Neuron (in vitro differentiated cells): ENCODE measurements at regions not wholly inside any gene's neighbourhood (a gene's known extent, or its start where the extent isn't known, plus 50 kb on each side); places are given as distances from the start of the nearest gene placed in this dataset.

ENCODE experiments used
- H2AFZ ChIP-seq: one replicate; pipeline ENCODE4 v1.6.1; 2013; ENCODE audit warnings: low read depth, mild to moderate bottlenecking, inconsistent platforms, low read length, moderate library complexity
- H3K27me3 ChIP-seq: one replicate; pipeline ENCODE4 v1.6.1; 2013; ENCODE audit warnings: low read length; ENCODE audit not compliant: insufficient read depth
- H3K36me3 ChIP-seq: one replicate; pipeline ENCODE4 v1.6.1; 2013; ENCODE audit warnings: low read length; ENCODE audit not compliant: insufficient read depth
- H3K4me1 ChIP-seq: one replicate; pipeline ENCODE4 v1.6.1; 2013; ENCODE audit warnings: low read length; ENCODE audit not compliant: insufficient read depth
- H3K4me3 ChIP-seq: 2 replicates; pipeline ENCODE4 v1.5.1; 2013; ENCODE audit warnings: mild to moderate bottlenecking, low read length, moderate library complexity
- H3K9me3 ChIP-seq: one replicate; pipeline ENCODE4 v1.6.1; 2013; ENCODE audit warnings: low read length

DNA sequence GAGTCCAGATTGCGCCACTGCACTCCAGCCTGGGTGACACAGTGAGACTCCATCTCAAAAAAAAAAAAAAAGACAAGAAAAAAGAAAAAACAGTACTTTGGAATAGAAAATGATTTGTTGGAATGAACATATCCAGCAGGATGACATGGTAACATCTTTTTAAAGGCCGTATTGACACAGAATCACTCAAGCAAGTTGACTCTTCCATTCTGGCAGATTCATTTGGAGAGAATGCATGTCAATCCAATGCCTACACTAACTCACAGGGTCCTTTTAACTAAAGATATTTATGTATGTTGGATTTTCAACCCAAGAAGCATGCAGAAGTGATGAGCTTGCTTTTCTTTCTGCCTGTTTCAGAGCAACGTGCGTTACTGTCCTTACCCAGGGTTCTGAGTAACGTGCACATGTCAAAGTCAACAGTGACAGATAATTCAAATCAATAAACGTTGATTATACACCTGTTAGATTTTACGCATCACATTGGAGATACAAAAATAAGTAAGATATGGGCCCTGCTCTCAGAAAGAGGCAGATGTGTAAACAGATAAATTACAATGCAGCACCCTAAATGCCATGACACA is 77.1 kb upstream of the FNDC3B start:
- Histone ChIP-seq H3K27me3 (no peaks in the 10 kb centered on the region), H3K4me3 (no peak overlapping the region), H3K9me3 (no peaks in the 10 kb centered on the region), H3K4me1 (peaks cover 20% of the 10 kb centered on the region), H2AFZ (no peak overlapping the region), H3K36me3 (no peaks in the 10 kb centered on the region)

DNA sequence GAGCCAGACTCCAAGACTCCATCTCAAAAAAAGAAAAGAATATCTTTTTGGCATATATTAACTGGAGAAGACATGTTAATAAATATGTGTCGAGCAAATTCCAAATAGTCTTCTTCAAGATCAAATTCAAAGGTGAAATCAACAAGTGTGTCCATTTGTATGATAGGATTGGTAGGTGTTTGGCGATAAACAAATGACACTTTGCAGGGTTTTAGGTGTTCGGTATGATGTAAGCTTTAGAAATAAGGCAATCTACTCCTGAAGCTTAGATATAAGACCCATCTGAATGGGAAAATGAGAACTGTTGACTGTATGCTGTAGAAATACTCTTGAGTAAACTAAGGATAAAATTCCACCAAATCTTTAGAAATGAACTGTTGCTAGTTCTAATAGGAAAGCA is 75.8 kb upstream of the FNDC3B start:
- no peak overlapping the region for H3K4me3 ChIP-seq
- no peaks in the 10 kb centered on the region for H3K36me3 ChIP-seq
- peaks cover 21% of the 10 kb centered on the region for H3K4me1 ChIP-seq
- no peaks in the 10 kb centered on the region for H3K27me3 ChIP-seq
- H3K9me3 ChIP-seq, result no peaks in the 10 kb centered on the region
- H2AFZ ChIP-seq, result no peak overlapping the region

DNA sequence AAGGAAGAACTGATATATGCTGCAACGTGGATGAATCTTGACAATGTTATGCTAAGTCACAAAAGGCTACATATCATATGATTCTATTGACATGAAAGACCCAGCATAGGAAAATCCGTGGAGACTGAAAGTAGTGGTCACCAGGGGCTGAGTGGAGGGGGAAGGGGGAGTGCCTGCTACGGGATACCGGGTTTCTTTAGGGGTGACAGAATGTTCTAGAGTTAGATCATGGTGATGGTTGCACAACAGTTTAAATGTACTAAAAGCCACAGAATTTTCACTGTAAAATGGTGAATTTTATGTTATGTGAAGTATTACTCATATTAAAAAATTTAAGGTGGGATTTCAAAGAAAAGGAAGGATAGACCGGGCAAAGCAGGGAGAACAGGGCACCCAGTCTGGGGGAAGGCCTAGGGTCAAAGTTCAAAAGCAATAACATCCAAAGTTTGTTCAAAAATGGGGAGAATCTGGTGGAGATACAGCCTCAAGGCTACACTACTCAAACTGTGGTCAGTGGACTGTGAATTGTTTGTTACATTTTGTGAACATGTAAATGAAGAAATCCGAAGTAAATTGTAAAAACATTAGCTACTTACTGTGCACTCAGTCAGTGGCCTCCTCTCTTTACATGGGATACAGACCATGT is 74.2 kb upstream of the FNDC3B start:
- Histone ChIP-seq H3K27me3 (no peaks in the 10 kb centered on the region), H3K4me3 (no peak overlapping the region), H3K9me3 (no peaks in the 10 kb centered on the region), H2AFZ (no peak overlapping the region), H3K36me3 (no peaks in the 10 kb centered on the region), H3K4me1 (peaks cover 9% of the 10 kb centered on the region)

DNA sequence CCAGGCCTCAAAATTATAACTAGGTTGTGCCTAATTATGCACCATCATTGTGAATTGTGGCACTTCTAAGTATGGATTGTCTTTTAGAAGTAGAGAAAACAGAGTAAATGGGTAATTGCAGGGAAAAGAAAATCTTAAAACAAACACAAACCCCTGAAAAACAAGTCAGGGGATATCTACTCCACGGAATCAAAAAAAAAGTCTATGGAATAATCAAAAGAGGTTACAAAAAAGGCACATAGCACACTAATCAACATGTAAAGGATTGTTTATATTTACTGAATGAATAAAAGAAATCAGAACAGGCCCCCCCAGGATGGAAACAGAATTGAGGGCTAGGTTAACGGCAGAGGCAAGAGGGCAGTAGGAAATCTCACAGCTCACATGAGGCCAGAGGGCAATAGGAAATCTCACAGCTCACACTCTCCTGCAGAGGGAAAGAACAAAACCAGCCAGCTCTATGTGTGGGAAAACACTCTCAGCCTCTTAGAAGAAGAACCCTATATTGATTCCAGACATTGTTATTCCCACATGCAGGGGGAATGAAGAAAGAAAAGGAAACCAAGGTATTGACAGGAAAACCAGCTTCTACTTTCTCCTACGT is 72.7 kb upstream of the FNDC3B start:
- Histone ChIP-seq H3K9me3 (no peaks in the 10 kb centered on the region), H3K36me3 (no peaks in the 10 kb centered on the region), H2AFZ (no peak overlapping the region), H3K4me1 (peaks cover 7% of the 10 kb centered on the region), H3K4me3 (no peak overlapping the region), H3K27me3 (no peaks in the 10 kb centered on the region)

DNA sequence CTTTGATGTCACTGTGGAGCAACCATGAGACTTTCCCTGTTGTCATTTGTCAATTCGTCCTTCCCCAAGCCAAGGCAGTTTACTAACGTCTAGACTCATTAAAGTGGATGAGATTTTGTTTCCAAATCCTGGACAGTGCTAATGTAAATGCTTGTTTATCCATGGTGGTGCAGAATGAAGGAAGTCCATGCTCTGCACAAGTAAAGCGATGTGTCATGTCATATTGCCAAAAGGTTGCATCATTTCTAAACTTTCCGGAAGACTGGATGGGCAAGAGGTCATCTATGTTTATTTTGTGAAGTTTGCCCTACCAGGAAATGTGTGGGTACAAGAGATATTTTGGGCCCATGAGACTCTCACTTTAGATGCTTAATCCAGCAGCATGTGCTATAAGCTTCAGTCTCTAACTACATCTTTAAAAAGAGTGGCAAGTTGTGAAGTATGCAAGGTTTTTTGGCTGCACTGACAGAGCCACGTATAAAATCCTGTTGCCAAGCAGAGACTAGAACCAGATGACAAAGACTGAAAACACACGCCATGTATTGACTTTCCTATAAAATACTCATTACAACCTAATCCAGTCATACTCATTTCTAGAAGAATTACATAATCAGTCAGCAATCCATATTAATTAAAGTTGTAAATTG is 72.1 kb upstream of the FNDC3B start:
- Histone ChIP-seq H3K4me3 (no peak overlapping the region), H3K4me1 (peaks cover 7% of the 10 kb centered on the region), H3K36me3 (no peaks in the 10 kb centered on the region), H3K9me3 (no peaks in the 10 kb centered on the region), H2AFZ (no peak overlapping the region), H3K27me3 (no peaks in the 10 kb centered on the region)

DNA sequence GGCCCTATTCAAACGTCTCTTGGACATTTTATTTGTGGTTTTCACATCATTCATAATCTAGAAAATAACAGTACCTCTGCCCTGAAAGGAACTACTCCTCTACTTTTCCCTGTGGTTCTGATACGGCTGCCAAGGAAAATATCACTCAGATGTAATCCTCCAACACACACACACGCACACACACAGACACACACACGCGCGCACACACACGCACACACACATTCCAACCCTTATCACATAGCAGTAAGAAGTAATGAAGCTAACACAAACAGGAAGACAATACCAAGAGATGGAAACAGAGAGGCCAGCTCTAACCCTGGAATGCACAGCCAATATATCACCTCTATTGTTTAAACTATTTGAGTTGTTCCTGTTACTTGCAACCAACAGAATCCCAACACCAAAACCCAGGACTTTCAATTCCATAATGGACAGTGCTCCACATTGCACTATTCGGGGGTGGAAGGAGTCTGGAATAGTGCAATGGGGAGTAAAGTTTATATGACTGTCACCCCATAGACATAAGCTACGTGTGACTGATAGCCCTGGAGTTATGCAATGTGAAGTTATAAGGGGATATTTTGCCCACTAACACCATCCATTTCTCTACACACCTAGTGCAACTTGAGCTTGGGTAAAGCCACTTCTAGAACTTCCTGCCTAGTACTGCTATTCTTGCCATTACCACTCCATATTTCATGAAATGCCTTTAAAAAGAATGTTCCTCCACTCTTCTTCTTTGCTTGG is 71.3 kb upstream of the FNDC3B start:
- peaks cover 7% of the 10 kb centered on the region for H3K4me1 ChIP-seq

DNA sequence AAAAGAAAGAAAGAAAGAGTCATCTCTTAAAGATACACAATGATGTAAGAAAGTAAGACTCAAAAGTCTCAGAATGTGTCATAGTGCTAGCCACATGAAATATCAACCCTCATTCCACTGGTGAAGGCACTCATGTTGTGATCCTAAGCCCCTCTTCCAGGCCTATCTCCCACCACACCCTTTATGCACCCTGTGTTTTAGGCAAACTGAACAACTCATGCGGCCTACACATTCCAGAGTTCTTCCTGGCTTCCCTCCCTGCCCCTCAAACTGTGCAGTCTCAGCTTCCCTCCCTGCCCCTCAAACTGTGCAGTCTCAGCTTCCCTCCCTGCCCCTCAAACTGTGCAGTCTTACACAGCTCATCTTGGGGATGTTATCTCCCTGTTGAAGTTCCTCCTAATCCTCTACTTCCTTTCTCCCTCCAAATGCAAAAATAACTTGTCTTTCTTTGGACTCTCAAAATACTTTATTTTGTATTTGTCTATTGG is 69.0 kb upstream of the FNDC3B start:
- peaks cover 11% of the 10 kb centered on the region for H3K4me1 ChIP-seq
- no peaks in the 10 kb centered on the region for H3K27me3 ChIP-seq
- no peak overlapping the region for H3K4me3 ChIP-seq
- H2AFZ ChIP-seq, result no peak overlapping the region
- H3K9me3 ChIP-seq, result no peaks in the 10 kb centered on the region
- H3K36me3 ChIP-seq, result no peaks in the 10 kb centered on the region

More for the DNA sequence above, 71.3 kb upstream of the FNDC3B start:
- no peaks in the 10 kb centered on the region for H3K9me3 ChIP-seq
- no peak overlapping the region for H3K4me3 ChIP-seq
- H3K27me3 ChIP-seq, result no peaks in the 10 kb centered on the region
- H2AFZ ChIP-seq, result no peak overlapping the region
- H3K36me3 ChIP-seq, result no peaks in the 10 kb centered on the region

DNA sequence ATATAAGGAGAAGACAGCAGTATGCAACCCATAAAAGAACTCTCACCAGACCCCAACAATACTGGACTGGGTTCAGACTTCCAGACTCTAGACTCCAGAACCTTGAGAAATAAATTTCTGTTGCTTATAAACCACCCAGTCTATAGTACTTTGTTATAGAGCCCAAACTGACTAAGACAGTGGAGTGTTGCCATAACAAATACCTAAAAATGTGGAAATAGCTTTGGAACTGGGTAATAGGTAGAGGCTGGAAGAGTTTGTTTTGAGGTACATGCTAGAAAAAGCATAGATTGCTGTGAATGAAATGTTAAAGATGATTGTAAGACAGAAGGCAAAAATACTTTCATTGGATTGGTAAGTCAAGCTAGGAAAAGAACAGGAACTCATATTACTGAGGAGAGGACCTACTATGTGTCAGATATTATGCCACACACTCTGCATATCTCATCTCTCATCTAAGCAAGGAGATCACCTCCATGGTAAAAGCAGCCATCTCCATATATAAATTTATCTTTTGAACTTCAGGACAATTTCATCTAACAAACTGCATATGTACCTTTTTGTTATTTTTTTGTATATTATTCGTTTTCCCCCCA is 67.4 kb upstream of the FNDC3B start:
- Histone ChIP-seq H2AFZ (no peak overlapping the region), H3K4me1 (peaks cover 10% of the 10 kb centered on the region), H3K36me3 (no peaks in the 10 kb centered on the region), H3K4me3 (no peak overlapping the region), H3K27me3 (no peaks in the 10 kb centered on the region), H3K9me3 (no peaks in the 10 kb centered on the region)

DNA sequence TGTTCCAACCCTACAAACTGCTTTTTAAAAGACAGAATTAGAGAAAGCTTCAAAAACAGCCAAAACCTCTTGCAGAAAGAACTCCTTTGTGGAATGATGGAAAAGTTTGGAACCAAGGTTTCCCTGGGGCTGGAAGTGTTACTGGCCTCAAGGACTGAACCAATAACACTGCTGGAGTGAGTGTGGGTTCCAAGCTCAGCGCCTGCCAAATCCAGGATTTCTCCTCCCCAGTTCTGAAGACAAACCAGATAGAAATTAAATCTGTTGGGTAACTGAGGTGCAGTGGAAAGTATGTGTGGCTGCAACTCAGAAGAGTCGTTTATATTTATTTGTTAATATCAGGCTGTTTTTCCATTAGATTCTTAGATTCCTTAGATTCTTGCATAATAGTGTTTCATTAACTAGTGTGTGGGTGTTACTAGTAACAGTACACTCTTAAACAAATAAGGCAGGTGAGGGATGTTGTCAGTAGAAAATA is 66.5 kb upstream of the FNDC3B start:
- H3K4me1 ChIP-seq, result peaks cover 7% of the 10 kb centered on the region
- H3K27me3 ChIP-seq, result no peaks in the 10 kb centered on the region
- no peaks in the 10 kb centered on the region for H3K36me3 ChIP-seq
- H3K9me3 ChIP-seq, result no peaks in the 10 kb centered on the region
- H2AFZ ChIP-seq, result no peak overlapping the region
- no peak overlapping the region for H3K4me3 ChIP-seq

DNA sequence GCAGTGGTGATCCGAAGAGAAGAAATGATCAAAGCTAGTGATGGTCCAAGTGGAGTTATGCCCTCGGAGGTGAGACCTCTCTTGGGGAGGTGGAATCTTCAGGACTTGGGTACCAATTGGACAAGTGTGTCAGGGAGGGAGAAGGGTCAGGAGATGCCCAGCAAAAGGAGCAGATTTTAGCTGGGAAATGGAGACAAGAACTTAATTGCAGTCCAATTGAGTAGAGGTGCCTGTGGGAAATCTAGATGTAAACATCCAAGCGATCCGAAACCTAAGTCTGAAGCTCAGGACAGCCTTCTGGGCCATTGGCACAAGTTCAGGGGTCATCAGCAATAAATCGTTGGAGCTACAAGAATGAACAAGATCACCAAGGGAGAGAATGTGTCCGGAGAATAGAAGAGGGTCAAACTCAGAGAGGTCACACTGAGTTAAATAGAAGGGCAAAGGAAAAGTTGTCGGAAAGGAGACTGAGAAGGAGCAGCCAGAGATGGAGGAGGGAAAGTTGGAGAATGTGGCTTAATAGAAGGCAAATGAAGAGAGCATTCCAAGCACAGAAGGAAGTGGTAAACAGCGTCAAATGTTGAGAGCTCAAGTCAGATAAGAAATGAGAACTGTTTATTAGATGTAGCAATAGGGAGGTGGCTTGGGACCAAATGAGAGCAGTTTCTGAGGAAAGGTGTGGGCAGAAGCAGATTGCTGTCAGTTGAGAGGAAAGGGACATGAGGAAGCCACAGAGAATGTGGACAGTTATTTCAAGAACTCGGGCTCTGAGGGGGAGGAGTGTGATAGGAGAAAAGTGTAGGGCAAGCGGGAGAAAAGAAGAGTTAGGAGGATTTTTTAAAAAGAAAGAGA is 64.2 kb upstream of the FNDC3B start:
- Histone ChIP-seq H3K27me3 (no peaks in the 10 kb centered on the region), H2AFZ (no peak overlapping the region), H3K4me1 (peaks cover 7% of the 10 kb centered on the region), H3K4me3 (no peak overlapping the region), H3K36me3 (no peaks in the 10 kb centered on the region), H3K9me3 (no peaks in the 10 kb centered on the region)

DNA sequence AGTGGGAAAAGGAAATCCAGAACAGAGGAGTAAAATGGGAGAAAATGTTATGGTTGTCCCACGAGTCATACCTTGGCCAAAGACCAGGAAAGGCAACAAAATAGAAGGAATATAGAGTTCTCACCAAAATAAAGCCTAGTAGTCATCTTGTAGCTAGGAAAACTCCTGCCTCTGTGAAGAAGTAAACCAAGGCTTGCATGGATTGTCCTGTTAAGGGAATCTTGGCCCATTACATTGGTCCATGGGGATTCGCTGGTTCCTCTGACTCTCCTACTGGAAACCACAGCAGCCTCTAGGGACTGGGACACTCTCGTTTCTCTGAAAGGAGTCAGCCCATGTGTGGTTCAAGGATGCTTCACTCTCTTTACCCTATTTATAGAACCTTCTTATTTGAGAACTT is 62.9 kb upstream of the FNDC3B start:
- H3K9me3 ChIP-seq, result no peaks in the 10 kb centered on the region
- peaks cover 7% of the 10 kb centered on the region for H3K4me1 ChIP-seq
- H3K27me3 ChIP-seq, result no peaks in the 10 kb centered on the region
- no peak overlapping the region for H2AFZ ChIP-seq
- no peaks in the 10 kb centered on the region for H3K36me3 ChIP-seq
- no peak overlapping the region for H3K4me3 ChIP-seq

DNA sequence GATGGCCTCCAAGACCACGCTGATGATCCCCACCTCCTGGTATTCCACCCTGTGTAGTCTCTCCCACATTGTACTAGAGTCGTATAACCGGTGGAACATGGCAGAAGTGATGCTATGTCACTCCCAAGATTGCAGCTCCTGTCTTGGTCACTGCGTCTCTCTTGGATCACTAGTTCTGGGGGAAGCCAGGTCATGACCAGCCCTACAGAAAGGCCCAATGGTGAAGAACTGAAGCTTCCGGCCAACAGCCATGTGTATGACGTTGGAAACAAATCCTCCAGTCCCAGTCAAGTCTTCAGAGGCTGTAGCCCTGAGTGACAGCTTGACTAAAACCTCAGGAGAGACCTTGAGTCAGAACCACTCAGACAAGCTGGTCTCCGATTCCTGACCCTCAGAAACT is 61.9 kb upstream of the FNDC3B start:
- Histone ChIP-seq H3K4me3 (no peak overlapping the region), H3K9me3 (no peaks in the 10 kb centered on the region), H3K4me1 (peaks cover 7% of the 10 kb centered on the region), H2AFZ (no peak overlapping the region), H3K36me3 (no peaks in the 10 kb centered on the region), H3K27me3 (no peaks in the 10 kb centered on the region)
